ENCODE measurements at regions not wholly inside any gene's neighbourhood (a gene's known extent, or its start where the extent isn't known, plus 50 kb on each side); places are given as distances from the start of the nearest gene placed in this dataset.

GRCh38 chr2:192246297-192246696, 51.6 kb upstream of the TMEFF2 start:
- TF ChIP-seq HDAC2 (IDR thresholded peaks at IDR 0.05), result no peak
- TF ChIP-seq CEBPB (IDR thresholded peaks at IDR 0.05), result no peak
- TF ChIP-seq HOXA7 (CRISPR knock-in tag; IDR thresholded peaks at IDR 0.05), result no peak
- no peak for TF ChIP-seq CHD4 (IDR thresholded peaks at IDR 0.05; ENCODE audit: borderline replicate concordance)
- TF ChIP-seq NPAS2 (CRISPR knock-in tag; IDR thresholded peaks at IDR 0.05; ENCODE audit: borderline replicate concordance), result no peak
- no peak for TF ChIP-seq EP300 (IDR thresholded peaks at IDR 0.05)
